ENCODE measurements at regions not wholly inside any gene's neighbourhood (a gene's known extent, or its start where the extent isn't known, plus 50 kb on each side); places are given as distances from the start of the nearest gene placed in this dataset.
A peak's percentile ranks its signal among the peaks of the same experiment; 100 is the strongest.

GRCh38 chr22:27642104-27642800 lies 159.3 kb downstream of the MN1 start:
- TF ChIP-seq CTCF (IDR thresholded peaks at IDR 0.05 in 4 of 5, conservative IDR thresholded peaks at IDR 0.05 in 1 of 5) (no peak), POLR2A (IDR thresholded peaks at IDR 0.05) (peak; percentile 45 to 60)

All from gastrocnemius medialis (tissue), 4 donors.